Hematopoietic multipotent progenitor cell (in vitro differentiated cells): ENCODE measurements at regions not wholly inside any gene's neighbourhood (a gene's known extent, or its start where the extent isn't known, plus 50 kb on each side); places are given as distances from the start of the nearest gene placed in this dataset.

Experiments used
- DNase-seq, 3 donors: peaks; one replicate each; pipeline ENCODE4 v3.0.0-alpha.2; 2011 to 2015; ENCODE audit warnings: low read depth in 2 of 3, low spot score in 2 of 3

DNA sequence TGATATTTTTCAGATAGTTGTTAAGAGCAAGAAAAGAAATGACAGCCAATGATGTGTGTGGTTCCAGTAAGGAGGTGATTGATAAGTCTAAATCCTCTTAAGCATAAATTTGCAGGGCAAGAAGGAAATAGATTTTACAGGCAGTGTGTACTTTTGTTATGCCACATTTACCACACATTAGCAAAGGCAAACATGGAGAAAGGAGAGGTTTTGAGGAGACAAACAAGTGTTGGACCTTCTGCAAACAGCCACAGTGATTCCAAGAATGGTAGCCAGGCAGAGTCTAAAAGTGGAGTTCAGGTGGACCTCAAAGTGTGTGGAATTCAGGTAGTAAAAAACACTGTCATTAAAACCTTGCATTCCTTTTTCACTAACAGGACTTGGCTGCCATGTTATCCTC is 295.9 kb upstream of the ITGA1 start:
- DNase-seq, result no peak

- DNase-seq, result no peak
Observed at GRCh38 chr5:52497133-52497693, 290.5 kb upstream of the ITGA1 start.

DNA sequence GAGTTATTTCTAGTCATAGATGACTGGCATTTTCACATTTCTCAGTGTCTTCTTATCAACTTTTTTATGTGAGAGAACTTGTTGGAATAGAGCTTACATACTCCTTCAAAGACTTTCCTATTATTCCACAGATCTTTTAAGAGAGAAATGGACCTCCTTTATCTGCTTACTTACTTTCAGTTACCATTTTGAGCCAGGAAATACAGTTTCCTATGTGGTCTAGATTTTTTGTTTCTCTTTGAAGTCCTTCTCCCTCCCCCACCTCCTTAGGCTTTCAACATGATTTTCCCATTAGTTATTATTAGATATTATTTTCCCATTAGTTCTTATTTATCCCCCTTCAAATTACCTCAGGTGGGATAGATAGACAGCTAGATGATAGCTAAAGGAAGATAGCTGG is 289.1 kb upstream of the ITGA1 start:
- DNase-seq, result no peak

- DNase-seq, result no peak
Observed at GRCh38 chr5:52502460-52502999, 285.2 kb upstream of the ITGA1 start.

- DNase-seq, result no peak
Observed at GRCh38 chr5:52504584-52505240, 283.0 kb upstream of the ITGA1 start.

DNA sequence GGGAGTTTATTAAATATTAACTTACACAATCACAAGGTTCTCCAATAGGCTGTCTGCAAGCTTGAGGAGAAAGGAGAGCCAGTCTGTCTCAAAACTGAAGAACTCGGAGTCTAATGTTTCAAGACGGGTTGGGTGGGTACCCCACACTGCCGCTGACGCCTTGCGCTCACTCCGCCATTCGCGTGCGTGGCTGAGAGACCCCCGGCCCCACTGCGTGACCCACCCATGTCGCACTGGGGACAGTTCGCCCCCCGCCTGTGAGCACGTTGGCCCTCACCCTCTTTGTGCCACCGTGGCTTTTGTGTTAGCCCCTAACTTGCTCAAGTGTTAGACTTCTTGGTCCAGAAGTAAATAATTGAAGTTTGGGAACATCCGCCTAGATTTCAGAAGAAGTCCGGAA is 270.0 kb upstream of the ITGA1 start:
- no peak for DNase-seq

GRCh38 chr5:52520171-52520570 is 267.5 kb upstream of the ITGA1 start:
- no peak for DNase-seq

- no peak for DNase-seq
Observed at GRCh38 chr5:52521236-52521635, 266.5 kb upstream of the ITGA1 start.

GRCh38 chr5:52523701-52524100 is 264.0 kb upstream of the ITGA1 start:
- no peak for DNase-seq

DNA sequence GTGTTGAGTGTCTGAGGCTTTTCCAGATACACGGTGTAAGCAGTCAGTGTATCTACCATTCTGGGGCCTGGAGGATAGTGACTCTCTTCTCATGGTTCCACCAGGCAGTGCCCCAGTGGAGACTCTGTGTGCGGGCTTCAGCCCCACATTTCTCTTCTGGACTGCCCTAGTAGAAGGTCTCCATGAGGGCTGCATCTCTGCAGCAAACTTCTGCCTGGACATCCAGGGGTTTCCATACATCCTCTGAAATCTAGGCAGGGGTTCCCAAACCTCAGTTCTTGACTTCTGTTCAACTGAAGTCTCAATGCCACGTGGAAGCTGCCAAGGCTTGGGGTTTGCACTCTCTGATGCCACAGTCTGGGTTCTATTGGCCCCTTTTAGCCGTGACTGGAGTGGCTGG is 256.6 kb upstream of the ITGA1 start:
- DNase-seq, result no peak

- no peak for DNase-seq
Observed at GRCh38 chr5:52543594-52543993, 244.1 kb upstream of the ITGA1 start.

- DNase-seq, result no peak
Observed at GRCh38 chr5:52544738-52545137, 243.0 kb upstream of the ITGA1 start.

GRCh38 chr5:52554293-52554692 is 233.4 kb upstream of the ITGA1 start:
- DNase-seq, result no peak

DNA sequence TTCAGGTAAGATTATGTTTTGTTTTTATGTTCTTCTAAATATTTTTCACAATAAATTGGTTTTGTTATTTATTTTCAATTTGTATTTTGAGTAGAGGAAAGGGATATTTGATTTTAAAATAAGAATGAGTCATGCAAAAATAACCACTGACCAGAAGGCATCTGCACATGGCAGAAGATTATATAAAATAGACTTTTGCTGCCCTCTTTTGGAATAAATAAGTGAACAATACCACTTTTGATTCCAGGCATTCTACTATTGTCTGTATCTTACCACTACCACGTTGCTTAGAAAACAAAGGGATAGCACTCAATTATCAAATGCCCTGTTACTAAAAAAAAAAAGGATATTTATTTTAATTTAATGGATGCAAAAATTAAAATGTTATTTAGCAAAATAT is 227.3 kb upstream of the ITGA1 start:
- peak in 2 of 3 donors; percentile 3 to 24 for DNase-seq

DNA sequence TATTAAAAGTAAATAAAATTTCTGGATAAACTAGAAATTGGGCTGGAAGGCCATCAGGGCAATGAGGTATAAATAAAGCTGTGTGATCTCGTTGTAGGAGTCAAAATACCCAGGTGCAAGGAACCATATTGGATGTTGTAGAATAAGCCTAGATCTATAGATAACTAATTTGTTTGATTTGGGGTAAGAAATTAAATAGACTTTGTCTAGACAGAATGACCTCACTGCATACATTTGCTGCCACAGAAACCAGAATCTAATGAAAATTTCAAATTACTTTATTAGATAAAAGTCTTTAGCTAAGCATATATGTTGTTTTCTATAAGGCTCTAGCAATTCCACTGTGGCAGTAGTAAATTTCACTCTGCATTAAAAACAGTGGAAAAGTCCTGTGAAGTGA is 225.2 kb upstream of the ITGA1 start:
- DNase-seq, result no peak

DNA sequence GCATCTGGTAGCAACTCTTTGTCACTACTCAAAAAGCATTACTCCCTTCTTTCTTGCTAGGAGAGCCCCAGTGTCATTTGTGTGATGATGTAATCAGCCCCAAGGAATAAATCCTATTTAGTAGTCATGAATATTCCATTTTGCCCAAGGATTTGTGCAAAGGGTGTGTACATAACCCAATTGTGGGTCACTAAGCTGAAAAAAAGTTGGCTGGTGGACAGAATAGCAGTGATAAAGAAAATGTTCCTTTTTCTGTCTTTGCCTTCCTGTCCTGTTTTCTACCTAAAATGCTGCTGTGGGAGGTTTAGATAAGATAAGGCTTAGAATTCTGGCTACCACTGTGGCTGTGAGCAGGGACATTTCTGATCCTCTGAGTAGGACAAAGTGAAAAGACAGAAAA is 223.1 kb upstream of the ITGA1 start:
- no peak for DNase-seq

DNA sequence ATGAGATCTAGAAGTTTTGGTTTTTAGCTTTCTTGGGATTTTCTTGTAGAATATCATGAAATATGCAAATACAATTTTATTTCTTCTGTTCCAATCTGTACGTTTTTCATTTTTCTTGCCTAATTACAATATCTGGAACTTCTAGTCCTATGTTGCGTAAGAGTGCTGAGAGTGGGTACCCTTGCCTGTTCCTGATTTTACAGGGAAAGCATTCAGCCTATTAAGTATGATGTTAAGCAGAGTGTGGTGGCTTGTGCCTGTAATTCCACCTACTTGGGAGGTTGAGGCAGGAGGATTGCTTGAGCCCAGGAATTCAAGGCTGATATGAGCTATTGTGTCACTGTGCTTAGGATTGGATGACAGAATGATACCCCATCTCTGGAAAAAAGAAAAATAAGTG is 210.2 kb upstream of the ITGA1 start:
- DNase-seq, result no peak

- DNase-seq, result no peak
Observed at GRCh38 chr5:52579391-52579790, 208.3 kb upstream of the ITGA1 start.

DNA sequence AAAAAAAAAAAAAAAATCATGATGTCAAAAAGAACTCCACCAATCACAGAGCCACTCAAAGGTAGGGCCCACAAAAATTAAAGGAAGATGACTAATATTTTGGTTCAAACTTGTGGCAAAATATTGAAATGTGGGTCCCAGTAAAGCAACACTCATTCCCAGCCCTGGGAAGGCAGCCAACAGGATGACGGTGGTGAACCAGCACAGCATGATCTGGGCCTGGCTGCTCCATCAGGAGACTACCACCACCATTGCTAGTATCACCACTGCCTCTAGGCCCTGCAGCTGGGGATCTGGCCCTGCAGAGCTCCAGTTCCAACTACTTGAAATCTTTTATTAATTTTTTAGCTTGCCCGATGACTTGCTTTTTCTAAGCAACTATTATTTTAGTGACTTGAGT is 206.8 kb upstream of the ITGA1 start:
- no peak for DNase-seq

DNA sequence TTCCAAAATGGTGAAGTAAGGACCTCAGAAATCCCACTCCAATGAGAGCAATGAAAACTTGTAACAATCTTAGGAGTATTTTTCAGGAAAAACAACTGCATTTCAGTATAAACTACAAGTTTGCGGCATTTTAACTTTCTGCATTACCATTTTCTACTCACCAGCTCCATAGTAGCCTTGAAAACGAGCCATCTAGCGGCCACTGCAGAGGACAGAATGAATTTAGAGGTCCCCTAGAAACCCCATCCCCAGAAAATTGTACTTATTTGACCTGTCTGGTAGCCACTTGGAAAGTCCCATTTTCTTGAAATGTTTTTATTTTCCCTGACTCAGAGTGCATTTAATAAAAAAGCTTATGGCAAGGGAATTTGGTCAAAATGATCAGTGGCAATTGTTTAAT is 205.4 kb upstream of the ITGA1 start:
- no peak for DNase-seq

- DNase-seq, result no peak
Observed at GRCh38 chr5:52587131-52587530, 200.6 kb upstream of the ITGA1 start.

DNA sequence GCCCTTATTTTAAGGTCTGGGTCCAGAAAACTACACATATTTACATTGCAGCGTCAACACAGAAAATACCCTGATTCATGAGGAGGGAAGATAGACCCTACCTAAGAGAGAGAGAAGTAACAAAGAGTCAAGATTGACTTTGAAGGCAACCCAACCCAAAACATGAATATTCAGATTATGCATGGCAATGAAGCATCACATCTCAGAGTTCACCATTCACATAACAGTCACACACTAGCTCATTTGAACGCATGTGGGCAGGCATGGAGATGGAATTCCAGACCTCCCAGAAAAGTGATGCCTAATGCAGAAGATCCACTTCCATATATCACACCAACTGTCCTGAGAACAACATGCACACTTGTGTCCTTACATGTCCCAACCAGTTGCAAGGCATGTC is 190.1 kb upstream of the ITGA1 start:
- no peak for DNase-seq

GRCh38 chr5:52598968-52599367 is 188.7 kb upstream of the ITGA1 start:
- DNase-seq, result no peak
